CD14-positive monocyte (primary cell): ENCODE measurements at regions not wholly inside any gene's neighbourhood (a gene's known extent, or its start where the extent isn't known, plus 50 kb on each side); places are given as distances from the start of the nearest gene placed in this dataset.

Experiments used
- DNase-seq, 3 donors: peaks; one replicate each; pipeline ENCODE4 v3.0.0-alpha.2; 2011 to 2022
- H2AFZ ChIP-seq: 2 replicates; pipeline ENCODE4 v1.6.0; 2012; ENCODE audit warnings: mild to moderate bottlenecking, low read depth, low read length, inconsistent platforms; ENCODE audit not compliant: insufficient read depth, poor library complexity, severe bottlenecking
- H3K27ac ChIP-seq, 2 donors: 1 replicate in 1 of 2; 2 replicates in 1 of 2; pipeline ENCODE4 v1.5.1; 2012 to 2013; ENCODE audit warnings: low read length in 2 of 2, control low read depth in 1 of 2, inconsistent platforms in 1 of 2, low read depth in 1 of 2, mild to moderate bottlenecking in 1 of 2
- H3K27me3 ChIP-seq, 2 donors: one replicate each; pipeline versions ENCODE4 v1.6.0 to v1.6.1; 2011 to 2013; ENCODE audit warnings: low read length in 2 of 2; ENCODE audit not compliant: control insufficient read depth in 2 of 2, insufficient read depth in 2 of 2
- H3K36me3 ChIP-seq, 2 donors: replicated peaks in 1 of 2; 1 replicate in 1 of 2; 2 replicates in 1 of 2; pipeline versions ENCODE4 v1.5.1 to v1.6.1; 2012 to 2013; ENCODE audit warnings: low read length in 2 of 2, control low read depth in 1 of 2, inconsistent platforms in 1 of 2, mild to moderate bottlenecking in 1 of 2; ENCODE audit not compliant: insufficient read depth in 2 of 2, control insufficient read depth in 1 of 2
- H3K4me1 ChIP-seq, 2 donors: 1 replicate in 1 of 2; 2 replicates in 1 of 2; pipeline versions ENCODE4 v1.5.1 to v1.6.1; 2012 to 2013; ENCODE audit warnings: low read length in 2 of 2, control low read depth in 1 of 2, inconsistent platforms in 1 of 2, mild to moderate bottlenecking in 1 of 2, moderate library complexity in 1 of 2; ENCODE audit not compliant: insufficient read depth in 2 of 2, control insufficient read depth in 1 of 2
- H3K4me2 ChIP-seq: replicated peaks from 2 replicates; pipeline ENCODE3; 2012; ENCODE audit warnings: low read length, moderate library complexity, mild to moderate bottlenecking; ENCODE audit not compliant: poor library complexity, severe bottlenecking; ENCODE audit errors: extremely low read depth
- H3K4me3 ChIP-seq, 3 experiments: fragments of 200-600 bp in 1 of 3; sonication (generic) in 1 of 3; replicated peaks in 1 of 3; 1 replicate in 2 of 3; 2 replicates in 1 of 3; pipeline ENCODE4 v1.5.1; 2011 to 2013; ENCODE audit warnings: low read length in 3 of 3, mild to moderate bottlenecking in 3 of 3, control low read depth in 2 of 3, low read depth in 2 of 3, inconsistent platforms in 1 of 3, moderate library complexity in 1 of 3
- H3K79me2 ChIP-seq: 2 replicates; pipeline ENCODE4 v1.6.0; 2012; ENCODE audit warnings: mild to moderate bottlenecking, control low read depth, inconsistent platforms, low read length, moderate library complexity; ENCODE audit not compliant: insufficient read depth
- H3K9ac ChIP-seq: 2 replicates; pipeline ENCODE4 v1.6.0; 2017; ENCODE audit warnings: low read length, mild to moderate bottlenecking; ENCODE audit not compliant: insufficient read depth, poor library complexity, severe bottlenecking
- H3K9me3 ChIP-seq, 2 donors: replicated peaks in 1 of 2; 1 replicate in 1 of 2; 2 replicates in 1 of 2; pipeline versions ENCODE4 v1.5.1 to v1.6.1; 2012 to 2013; ENCODE audit warnings: low read length in 2 of 2, control low read depth in 1 of 2; ENCODE audit not compliant: control insufficient read depth in 1 of 2, insufficient read depth in 1 of 2
- H4K20me1 ChIP-seq: 2 replicates; pipeline ENCODE4 v1.6.0; 2012; ENCODE audit warnings: mild to moderate bottlenecking, low read length, control low read depth, moderate library complexity; ENCODE audit not compliant: insufficient read depth
- H3K27ac Mint-ChIP-seq, 7 donors: one replicate each; pipeline ENCODE4 v1.8.0; 2020; ENCODE audit warnings: mild to moderate bottlenecking in 7 of 7, mixed read lengths in 7 of 7, moderate library complexity in 6 of 7, inconsistent platforms in 2 of 7
- H3K27me3 Mint-ChIP-seq, 3 donors: one replicate each; pipeline ENCODE4 v1.8.0; 2021 to 2022; ENCODE audit warnings: low read depth in 3 of 3, mild to moderate bottlenecking in 3 of 3, mixed read lengths in 3 of 3, moderate library complexity in 3 of 3, inconsistent platforms in 1 of 3
- H3K36me3 Mint-ChIP-seq, 2 donors: one replicate each; pipeline ENCODE4 v1.8.0; 2020; ENCODE audit warnings: mixed read lengths in 2 of 2, inconsistent platforms in 1 of 2, mild to moderate bottlenecking in 1 of 2
- H3K4me1 Mint-ChIP-seq: one replicate; pipeline ENCODE4 v1.8.0; 2020; ENCODE audit warnings: mild to moderate bottlenecking, mixed read lengths
- H3K4me3 Mint-ChIP-seq, 2 donors: one replicate each; pipeline ENCODE4 v1.8.0; 2020; ENCODE audit warnings: mild to moderate bottlenecking in 2 of 2, mixed read lengths in 2 of 2, moderate library complexity in 1 of 2
- H3K9me3 Mint-ChIP-seq, 7 donors: one replicate each; pipeline ENCODE4 v1.8.0; 2020 to 2022; ENCODE audit warnings: mixed read lengths in 7 of 7, mild to moderate bottlenecking in 6 of 7, moderate library complexity in 6 of 7, inconsistent platforms in 2 of 7
- WGBS: methylation state at CpG from one replicate; pipeline ENCODE4 v1.1.5; 2013; ENCODE audit warnings: missing lambda C conversion rate; ENCODE audit not compliant: insufficient coverage; 5-methylcytosine and 5-hydroxymethylcytosine counted together
- intact Hi-C, 2 donors: fragments of 100-400 bp; cut with micrococcal nuclease; formaldehyde crosslinking; loops; one replicate each; pipeline versions ENCODE4 v1.15.0 to v1.15.1; 2023
- TF ChIP-seq, protein P1 (sequence below): fragments of 200-600 bp; IDR thresholded peaks from one replicate; pipeline ENCODE4 v1.8.0; 2022; ENCODE audit warnings: antibody characterized with exemption, mild to moderate bottlenecking

DNA sequence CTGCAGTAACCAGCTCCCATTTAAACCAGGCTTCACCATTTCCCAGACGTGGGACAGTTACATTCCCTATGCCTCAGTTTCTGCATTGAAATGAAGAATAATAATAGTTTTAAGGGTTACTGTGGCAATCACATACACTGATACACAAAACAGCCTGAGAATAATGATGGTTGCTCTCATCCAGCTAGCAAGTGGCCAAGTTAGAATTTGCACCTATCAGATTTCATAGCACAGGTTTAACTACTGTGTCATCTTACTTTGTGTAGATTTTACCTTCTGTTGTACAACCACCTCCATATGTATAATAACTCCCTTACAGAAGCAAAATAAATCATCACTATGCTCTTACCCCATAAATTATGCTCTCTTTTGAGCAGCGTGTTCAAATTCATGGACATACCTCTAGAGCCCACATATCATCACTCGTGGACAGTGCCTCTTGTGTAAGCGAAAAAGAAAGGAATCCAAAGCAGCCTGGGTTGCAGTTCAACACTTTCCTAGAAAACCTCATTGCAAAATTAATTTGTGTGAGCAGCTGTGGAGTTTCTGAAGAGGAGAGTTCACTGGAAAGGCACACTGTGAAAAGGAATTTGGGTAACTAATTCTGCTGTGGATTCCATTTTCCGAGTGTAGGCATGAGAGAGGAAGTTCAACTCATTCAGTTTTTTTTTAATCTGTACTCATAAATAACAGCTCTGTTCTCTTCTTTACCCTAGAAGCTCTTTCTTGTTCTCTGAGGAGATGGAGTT lies 492.5 kb downstream of the ARL4A start:
- Histone ChIP-seq H3K9me3 (no peaks in the 10 kb centered on the region), H3K4me1 (no peaks in the 10 kb centered on the region), H3K79me2 (no peaks in the 10 kb centered on the region), H3K9ac (no peak overlapping the region), H3K36me3 (no peaks in the 10 kb centered on the region), H4K20me1 (no peaks in the 10 kb centered on the region), H3K4me3 (no peak overlapping the region), H3K27me3 (no peaks in the 10 kb centered on the region), H3K27ac (no peak overlapping the region), H3K4me2 (no peak overlapping the region), H2AFZ (no peak overlapping the region)
- no peak for DNase-seq
- Mint-ChIP-seq H3K4me3 (no peak overlapping the region), H3K9me3 (peaks cover 0 to 2% (median 0%) of the 10 kb centered on the region in 7 donors), H3K27ac (no peak overlapping the region), H3K4me1 (no peaks in the 10 kb centered on the region), H3K36me3 (no peaks in the 10 kb centered on the region), H3K27me3 (peaks cover 0 to 3% (median 2%) of the 10 kb centered on the region in 3 donors)
- TF ChIP-seq, protein P1, sequence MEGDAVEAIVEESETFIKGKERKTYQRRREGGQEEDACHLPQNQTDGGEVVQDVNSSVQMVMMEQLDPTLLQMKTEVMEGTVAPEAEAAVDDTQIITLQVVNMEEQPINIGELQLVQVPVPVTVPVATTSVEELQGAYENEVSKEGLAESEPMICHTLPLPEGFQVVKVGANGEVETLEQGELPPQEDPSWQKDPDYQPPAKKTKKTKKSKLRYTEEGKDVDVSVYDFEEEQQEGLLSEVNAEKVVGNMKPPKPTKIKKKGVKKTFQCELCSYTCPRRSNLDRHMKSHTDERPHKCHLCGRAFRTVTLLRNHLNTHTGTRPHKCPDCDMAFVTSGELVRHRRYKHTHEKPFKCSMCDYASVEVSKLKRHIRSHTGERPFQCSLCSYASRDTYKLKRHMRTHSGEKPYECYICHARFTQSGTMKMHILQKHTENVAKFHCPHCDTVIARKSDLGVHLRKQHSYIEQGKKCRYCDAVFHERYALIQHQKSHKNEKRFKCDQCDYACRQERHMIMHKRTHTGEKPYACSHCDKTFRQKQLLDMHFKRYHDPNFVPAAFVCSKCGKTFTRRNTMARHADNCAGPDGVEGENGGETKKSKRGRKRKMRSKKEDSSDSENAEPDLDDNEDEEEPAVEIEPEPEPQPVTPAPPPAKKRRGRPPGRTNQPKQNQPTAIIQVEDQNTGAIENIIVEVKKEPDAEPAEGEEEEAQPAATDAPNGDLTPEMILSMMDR: no peak
- WGBS: 85% methylated on average over 2 of the region's 5 CpGs
- intact Hi-C loops: no loop called here

DNA sequence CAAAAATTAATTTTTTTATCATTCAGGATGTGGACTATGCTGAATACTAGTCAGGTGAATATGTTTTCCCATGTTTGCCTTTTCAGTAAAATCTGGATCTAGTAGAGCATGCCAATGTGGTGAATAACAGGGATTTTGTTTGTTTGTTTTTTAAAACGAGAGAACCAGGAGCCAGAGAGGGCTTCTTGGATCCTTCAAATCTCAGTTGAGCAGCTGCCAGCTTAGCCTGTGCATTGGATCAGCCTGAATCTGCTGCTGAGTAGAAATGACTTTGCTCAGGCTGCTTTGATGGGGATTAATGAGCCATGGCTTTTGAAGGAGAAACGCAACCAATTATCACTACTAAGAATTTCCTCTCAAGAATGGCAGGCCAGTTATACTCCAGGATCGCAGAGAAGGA lies 493.8 kb downstream of the ARL4A start:
- no peak overlapping the region for H3K4me3 Mint-ChIP-seq
- no CpG with 5 or more reads among the region's 3 CpGs for whole genome bisulfite sequencing
- DNase-seq: no peak

More for the DNA sequence above, 493.8 kb downstream of the ARL4A start:
- H3K9me3 Mint-ChIP-seq: peaks cover 0 to 2% (median 0%) of the 10 kb centered on the region in 7 donors
- Histone ChIP-seq H3K9me3 (no peaks in the 10 kb centered on the region), H3K4me1 (no peaks in the 10 kb centered on the region), H3K4me2 (no peak overlapping the region), H3K27me3 (no peaks in the 10 kb centered on the region), H3K9ac (no peak overlapping the region), H3K27ac (no peak overlapping the region), H4K20me1 (no peaks in the 10 kb centered on the region), H3K4me3 (no peak overlapping the region), H3K36me3 (no peaks in the 10 kb centered on the region), H2AFZ (no peak overlapping the region), H3K79me2 (no peaks in the 10 kb centered on the region)
- H3K27ac Mint-ChIP-seq: no peak overlapping the region
- H3K4me1 Mint-ChIP-seq: no peaks in the 10 kb centered on the region
- peaks cover 0 to 3% (median 2%) of the 10 kb centered on the region in 3 donors for H3K27me3 Mint-ChIP-seq
- TF ChIP-seq, protein P1: no peak
- intact Hi-C loops: no loop called here
- H3K36me3 Mint-ChIP-seq: no peaks in the 10 kb centered on the region
